ENCODE measurements at regions not wholly inside any gene's neighbourhood (a gene's known extent, or its start where the extent isn't known, plus 50 kb on each side); places are given as distances from the start of the nearest gene placed in this dataset.

DNA sequence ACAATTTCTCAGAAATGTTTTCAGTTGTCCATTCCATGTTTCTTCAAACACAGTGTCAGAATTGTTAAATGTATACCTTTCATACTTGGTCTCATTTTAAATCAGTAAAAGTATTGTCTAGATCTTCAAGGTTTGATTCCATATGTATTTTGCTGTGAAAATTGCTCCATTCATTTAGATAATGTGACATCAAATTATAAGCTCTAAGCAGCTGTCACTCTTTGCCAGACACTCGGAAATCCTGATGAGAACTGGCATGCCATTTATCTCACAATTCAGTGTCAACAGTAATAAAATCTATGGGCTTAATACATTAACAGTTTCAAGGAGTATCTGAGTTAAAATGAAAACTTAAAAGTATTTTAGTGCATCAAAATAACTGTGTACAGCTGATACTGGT, 1025.3 kb upstream of the EPHA6 start:
- Histone ChIP-seq H3K27ac (no peak overlapping the region), H3K27me3 (no peaks in the 10 kb centered on the region), H3K4me1 (no peaks in the 10 kb centered on the region), H3K36me3 (no peaks in the 10 kb centered on the region), H3K4me3 (no peak overlapping the region), H3K9me3 (no peaks in the 10 kb centered on the region)
- DNase-seq, result no peak
- WGBS, 2 donors (ENCODE audit: low coverage in 1 of 2), result 62 to 67% methylated on average over 1 of the region's 1 CpG
- in situ Hi-C loops (cut with MboI; ENCODE audit: low pct_ligation_motif_present in 1 of 4, low pct_unique_long_range_greater_than_20kb in 1 of 4, low sequenced_read_pairs in 3 of 4), result no loop called here
- intact Hi-C loops (cut with DNase I; ENCODE audit: low total_unique reads), result no loop called here
- TF ChIP-seq EP300 (IDR thresholded peaks at IDR 0.05; ENCODE audit: low read depth), result no peak
- TF ChIP-seq CTCF (IDR thresholded peaks at IDR 0.05), result no peak
- TF ChIP-seq POLR2AphosphoS5 (IDR thresholded peaks at IDR 0.05), result no peak
- no peak for TF ChIP-seq POLR2A (IDR thresholded peaks at IDR 0.05)

DNA sequence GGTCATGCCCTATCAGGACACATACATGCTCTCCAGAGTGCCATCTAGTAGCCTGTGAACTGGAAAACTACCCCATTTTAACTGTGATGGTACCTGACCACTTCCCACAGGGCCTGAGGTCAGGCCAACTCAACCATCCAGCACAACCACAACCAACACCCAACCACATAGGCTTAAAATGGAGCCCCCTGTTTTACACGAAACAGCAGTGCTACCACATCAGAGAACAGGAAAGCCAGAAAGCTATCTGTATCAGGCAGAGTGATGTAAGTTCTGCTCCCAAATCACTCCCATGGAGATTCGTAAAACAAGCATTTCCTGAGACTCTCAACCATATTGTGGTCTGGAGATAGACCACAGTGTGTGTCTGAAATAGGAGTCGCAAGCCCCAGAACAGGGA, 1017.3 kb upstream of the EPHA6 start:
- in situ Hi-C loops (cut with MboI; ENCODE audit: low pct_ligation_motif_present in 1 of 4, low pct_unique_long_range_greater_than_20kb in 1 of 4, low sequenced_read_pairs in 3 of 4), result no loop called here
- H3K27ac ChIP-seq, result no peak overlapping the region
- intact Hi-C loops (cut with DNase I; ENCODE audit: low total_unique reads), result no loop called here
- no peak for DNase-seq
- TF ChIP-seq CTCF (IDR thresholded peaks at IDR 0.05), result no peak
- no peak for TF ChIP-seq EP300 (IDR thresholded peaks at IDR 0.05; ENCODE audit: low read depth)
- TF ChIP-seq POLR2A (IDR thresholded peaks at IDR 0.05), result no peak
- no peak for TF ChIP-seq POLR2AphosphoS5 (IDR thresholded peaks at IDR 0.05)
- H3K4me1 ChIP-seq, result no peaks in the 10 kb centered on the region
- H3K36me3 ChIP-seq, result no peaks in the 10 kb centered on the region
- 71 to 100% methylated on average over 1 to 3 of the region's 3 CpGs for WGBS, 2 donors (ENCODE audit: low coverage in 1 of 2)
- H3K27me3 ChIP-seq, result no peaks in the 10 kb centered on the region
- H3K9me3 ChIP-seq, result no peaks in the 10 kb centered on the region
- H3K4me3 ChIP-seq, result no peak overlapping the region

DNA sequence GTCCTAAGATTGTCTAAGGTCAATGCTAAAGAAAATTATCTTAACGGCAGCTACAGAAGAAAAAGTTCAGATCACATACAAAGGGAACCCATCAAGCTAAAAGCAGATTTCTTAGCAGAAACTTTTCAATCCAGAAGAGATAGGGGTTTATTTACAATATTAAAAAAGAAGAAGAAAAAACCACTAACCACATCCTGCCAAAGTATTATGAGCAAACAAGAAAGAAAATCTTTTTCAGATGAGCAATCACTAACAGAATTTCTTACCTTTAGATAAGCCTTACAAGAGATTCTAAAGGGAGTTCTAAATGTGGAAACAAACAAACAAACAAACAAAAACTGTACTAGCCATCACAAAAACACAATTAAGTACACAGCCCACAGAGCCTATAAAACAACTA, 1015.8 kb upstream of the EPHA6 start:
- H3K9me3 ChIP-seq, result no peaks in the 10 kb centered on the region
- TF ChIP-seq EP300 (IDR thresholded peaks at IDR 0.05; ENCODE audit: low read depth), result no peak
- TF ChIP-seq CTCF (IDR thresholded peaks at IDR 0.05), result no peak
- in situ Hi-C loops (cut with MboI; ENCODE audit: low pct_ligation_motif_present in 1 of 4, low pct_unique_long_range_greater_than_20kb in 1 of 4, low sequenced_read_pairs in 3 of 4), result no loop called here
- 89 to 92% methylated on average over 1 of the region's 1 CpG for whole genome bisulfite sequencing, 2 donors (ENCODE audit: low coverage in 1 of 2)
- no peak overlapping the region for H3K4me3 ChIP-seq
- intact Hi-C loops (cut with DNase I; ENCODE audit: low total_unique reads), result no loop called here
- no peak for DNase-seq
- H3K36me3 ChIP-seq, result no peaks in the 10 kb centered on the region
- no peaks in the 10 kb centered on the region for H3K27me3 ChIP-seq
- H3K27ac ChIP-seq, result no peak overlapping the region
- no peaks in the 10 kb centered on the region for H3K4me1 ChIP-seq

GRCh38 chr3:95810462-95810861, 1003.9 kb upstream of the EPHA6 start:
- no peaks in the 10 kb centered on the region for H3K27me3 ChIP-seq
- DNase-seq, result no peak
- in situ Hi-C loops (cut with MboI; ENCODE audit: low pct_ligation_motif_present in 1 of 4, low pct_unique_long_range_greater_than_20kb in 1 of 4, low sequenced_read_pairs in 3 of 4), result no loop called here

More at GRCh38 chr3:95810462-95810861, 1003.9 kb upstream of the EPHA6 start:
- WGBS, 2 donors (ENCODE audit: low coverage in 1 of 2), result 93 to 100% methylated on average over 1 of the region's 1 CpG
- Histone ChIP-seq H3K27ac (no peak overlapping the region), H3K4me1 (no peaks in the 10 kb centered on the region), H3K36me3 (no peaks in the 10 kb centered on the region), H3K9me3 (no peaks in the 10 kb centered on the region), H3K4me3 (no peak overlapping the region)
- intact Hi-C loops (cut with DNase I; ENCODE audit: low total_unique reads), result no loop called here
- TF ChIP-seq EP300 (IDR thresholded peaks at IDR 0.05; ENCODE audit: low read depth) (no peak), POLR2A (IDR thresholded peaks at IDR 0.05) (no peak), POLR2AphosphoS5 (IDR thresholded peaks at IDR 0.05) (no peak), CTCF (IDR thresholded peaks at IDR 0.05) (no peak)

All from transverse colon (tissue), 4 donors.